ENCODE measurements at regions not wholly inside any gene's neighbourhood (a gene's known extent, or its start where the extent isn't known, plus 50 kb on each side); places are given as distances from the start of the nearest gene placed in this dataset.

GRCh38 chr1:244920911-244921761 is 56.8 kb upstream of the HNRNPU start:
- no peak for TF ChIP-seq POLR2AphosphoS5 (IDR thresholded peaks at IDR 0.05)
- TF ChIP-seq EP300 (IDR thresholded peaks at IDR 0.05), result no peak
- TF ChIP-seq, protein P1, sequence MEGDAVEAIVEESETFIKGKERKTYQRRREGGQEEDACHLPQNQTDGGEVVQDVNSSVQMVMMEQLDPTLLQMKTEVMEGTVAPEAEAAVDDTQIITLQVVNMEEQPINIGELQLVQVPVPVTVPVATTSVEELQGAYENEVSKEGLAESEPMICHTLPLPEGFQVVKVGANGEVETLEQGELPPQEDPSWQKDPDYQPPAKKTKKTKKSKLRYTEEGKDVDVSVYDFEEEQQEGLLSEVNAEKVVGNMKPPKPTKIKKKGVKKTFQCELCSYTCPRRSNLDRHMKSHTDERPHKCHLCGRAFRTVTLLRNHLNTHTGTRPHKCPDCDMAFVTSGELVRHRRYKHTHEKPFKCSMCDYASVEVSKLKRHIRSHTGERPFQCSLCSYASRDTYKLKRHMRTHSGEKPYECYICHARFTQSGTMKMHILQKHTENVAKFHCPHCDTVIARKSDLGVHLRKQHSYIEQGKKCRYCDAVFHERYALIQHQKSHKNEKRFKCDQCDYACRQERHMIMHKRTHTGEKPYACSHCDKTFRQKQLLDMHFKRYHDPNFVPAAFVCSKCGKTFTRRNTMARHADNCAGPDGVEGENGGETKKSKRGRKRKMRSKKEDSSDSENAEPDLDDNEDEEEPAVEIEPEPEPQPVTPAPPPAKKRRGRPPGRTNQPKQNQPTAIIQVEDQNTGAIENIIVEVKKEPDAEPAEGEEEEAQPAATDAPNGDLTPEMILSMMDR (IDR thresholded peaks at IDR 0.05), result no peak

All from stomach (tissue), 4 donors.